CD14-positive monocyte (primary cell): ENCODE measurements at regions not wholly inside any gene's neighbourhood (a gene's known extent, or its start where the extent isn't known, plus 50 kb on each side); places are given as distances from the start of the nearest gene placed in this dataset.

Experiments
- DNase-seq, 3 donors: peaks; one replicate each; pipeline ENCODE4 v3.0.0-alpha.2; 2011 to 2022
- H2AFZ ChIP-seq: 2 replicates; pipeline ENCODE4 v1.6.0; 2012; ENCODE audit warnings: mild to moderate bottlenecking, low read depth, low read length, inconsistent platforms; ENCODE audit not compliant: insufficient read depth, poor library complexity, severe bottlenecking
- H3K27ac ChIP-seq, 2 donors: 1 replicate in 1 of 2; 2 replicates in 1 of 2; pipeline ENCODE4 v1.5.1; 2012 to 2013; ENCODE audit warnings: low read length in 2 of 2, control low read depth in 1 of 2, inconsistent platforms in 1 of 2, low read depth in 1 of 2, mild to moderate bottlenecking in 1 of 2
- H3K27me3 ChIP-seq, 2 donors: one replicate each; pipeline versions ENCODE4 v1.6.0 to v1.6.1; 2011 to 2013; ENCODE audit warnings: low read length in 2 of 2; ENCODE audit not compliant: control insufficient read depth in 2 of 2, insufficient read depth in 2 of 2
- H3K36me3 ChIP-seq, 2 donors: replicated peaks in 1 of 2; 1 replicate in 1 of 2; 2 replicates in 1 of 2; pipeline versions ENCODE4 v1.5.1 to v1.6.1; 2012 to 2013; ENCODE audit warnings: low read length in 2 of 2, control low read depth in 1 of 2, inconsistent platforms in 1 of 2, mild to moderate bottlenecking in 1 of 2; ENCODE audit not compliant: insufficient read depth in 2 of 2, control insufficient read depth in 1 of 2
- H3K4me1 ChIP-seq, 2 donors: 1 replicate in 1 of 2; 2 replicates in 1 of 2; pipeline versions ENCODE4 v1.5.1 to v1.6.1; 2012 to 2013; ENCODE audit warnings: low read length in 2 of 2, control low read depth in 1 of 2, inconsistent platforms in 1 of 2, mild to moderate bottlenecking in 1 of 2, moderate library complexity in 1 of 2; ENCODE audit not compliant: insufficient read depth in 2 of 2, control insufficient read depth in 1 of 2
- H3K4me2 ChIP-seq: replicated peaks from 2 replicates; pipeline ENCODE3; 2012; ENCODE audit warnings: low read length, moderate library complexity, mild to moderate bottlenecking; ENCODE audit not compliant: poor library complexity, severe bottlenecking; ENCODE audit errors: extremely low read depth
- H3K4me3 ChIP-seq, 3 experiments: fragments of 200-600 bp in 1 of 3; sonication (generic) in 1 of 3; replicated peaks in 1 of 3; 1 replicate in 2 of 3; 2 replicates in 1 of 3; pipeline ENCODE4 v1.5.1; 2011 to 2013; ENCODE audit warnings: low read length in 3 of 3, mild to moderate bottlenecking in 3 of 3, control low read depth in 2 of 3, low read depth in 2 of 3, inconsistent platforms in 1 of 3, moderate library complexity in 1 of 3
- H3K79me2 ChIP-seq: 2 replicates; pipeline ENCODE4 v1.6.0; 2012; ENCODE audit warnings: mild to moderate bottlenecking, control low read depth, inconsistent platforms, low read length, moderate library complexity; ENCODE audit not compliant: insufficient read depth
- H3K9ac ChIP-seq: 2 replicates; pipeline ENCODE4 v1.6.0; 2017; ENCODE audit warnings: low read length, mild to moderate bottlenecking; ENCODE audit not compliant: insufficient read depth, poor library complexity, severe bottlenecking
- H3K9me3 ChIP-seq, 2 donors: replicated peaks in 1 of 2; 1 replicate in 1 of 2; 2 replicates in 1 of 2; pipeline versions ENCODE4 v1.5.1 to v1.6.1; 2012 to 2013; ENCODE audit warnings: low read length in 2 of 2, control low read depth in 1 of 2; ENCODE audit not compliant: control insufficient read depth in 1 of 2, insufficient read depth in 1 of 2
- H4K20me1 ChIP-seq: 2 replicates; pipeline ENCODE4 v1.6.0; 2012; ENCODE audit warnings: mild to moderate bottlenecking, low read length, control low read depth, moderate library complexity; ENCODE audit not compliant: insufficient read depth
- H3K27ac Mint-ChIP-seq, 7 donors: one replicate each; pipeline ENCODE4 v1.8.0; 2020; ENCODE audit warnings: mild to moderate bottlenecking in 7 of 7, mixed read lengths in 7 of 7, moderate library complexity in 6 of 7, inconsistent platforms in 2 of 7
- H3K27me3 Mint-ChIP-seq, 3 donors: one replicate each; pipeline ENCODE4 v1.8.0; 2021 to 2022; ENCODE audit warnings: low read depth in 3 of 3, mild to moderate bottlenecking in 3 of 3, mixed read lengths in 3 of 3, moderate library complexity in 3 of 3, inconsistent platforms in 1 of 3
- H3K36me3 Mint-ChIP-seq, 2 donors: one replicate each; pipeline ENCODE4 v1.8.0; 2020; ENCODE audit warnings: mixed read lengths in 2 of 2, inconsistent platforms in 1 of 2, mild to moderate bottlenecking in 1 of 2
- H3K4me1 Mint-ChIP-seq: one replicate; pipeline ENCODE4 v1.8.0; 2020; ENCODE audit warnings: mild to moderate bottlenecking, mixed read lengths
- H3K4me3 Mint-ChIP-seq, 2 donors: one replicate each; pipeline ENCODE4 v1.8.0; 2020; ENCODE audit warnings: mild to moderate bottlenecking in 2 of 2, mixed read lengths in 2 of 2, moderate library complexity in 1 of 2
- H3K9me3 Mint-ChIP-seq, 7 donors: one replicate each; pipeline ENCODE4 v1.8.0; 2020 to 2022; ENCODE audit warnings: mixed read lengths in 7 of 7, mild to moderate bottlenecking in 6 of 7, moderate library complexity in 6 of 7, inconsistent platforms in 2 of 7
- WGBS: methylation state at CpG from one replicate; pipeline ENCODE4 v1.1.5; 2013; ENCODE audit warnings: missing lambda C conversion rate; ENCODE audit not compliant: insufficient coverage; 5-methylcytosine and 5-hydroxymethylcytosine counted together
- intact Hi-C, 2 donors: fragments of 100-400 bp; cut with micrococcal nuclease; formaldehyde crosslinking; loops; one replicate each; pipeline versions ENCODE4 v1.15.0 to v1.15.1; 2023
- TF ChIP-seq, protein P1 (sequence below): fragments of 200-600 bp; IDR thresholded peaks from one replicate; pipeline ENCODE4 v1.8.0; 2022; ENCODE audit warnings: antibody characterized with exemption, mild to moderate bottlenecking

DNA sequence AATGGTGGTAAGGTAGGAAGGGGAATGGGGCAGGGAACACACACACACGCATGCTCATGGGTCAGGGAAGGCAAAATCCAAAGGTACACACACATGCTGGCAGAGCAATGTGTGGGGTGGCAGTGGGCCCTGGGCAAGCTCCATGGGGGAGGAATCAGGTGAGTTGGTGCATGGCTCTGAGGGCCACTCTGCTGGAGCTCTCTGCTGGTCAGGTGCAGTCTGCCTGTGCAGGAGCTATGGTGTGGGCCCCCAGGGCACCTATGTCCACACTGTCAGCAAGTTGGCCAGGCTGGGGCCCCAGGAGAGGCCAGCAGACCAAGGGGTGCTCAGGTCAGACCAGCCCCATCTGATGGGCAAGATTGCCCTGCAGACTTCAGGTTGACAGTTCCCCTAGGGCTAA lies 90.1 kb upstream of the GAP43 start:
- no peak overlapping the region for H3K4me3 ChIP-seq
- no peaks in the 10 kb centered on the region for H3K36me3 Mint-ChIP-seq
- H3K9me3 ChIP-seq, result peaks cover 4 to 10% of the 10 kb centered on the region in 2 donors
- H3K4me3 Mint-ChIP-seq, result no peak overlapping the region
- peaks cover 3 to 22% (median 9%) of the 10 kb centered on the region in 7 donors for H3K9me3 Mint-ChIP-seq
- H3K36me3 ChIP-seq, result no peaks in the 10 kb centered on the region
- no peaks in the 10 kb centered on the region for H4K20me1 ChIP-seq
- H3K27ac Mint-ChIP-seq, result no peak overlapping the region
- no peak for DNase-seq
- TF ChIP-seq, protein P1, sequence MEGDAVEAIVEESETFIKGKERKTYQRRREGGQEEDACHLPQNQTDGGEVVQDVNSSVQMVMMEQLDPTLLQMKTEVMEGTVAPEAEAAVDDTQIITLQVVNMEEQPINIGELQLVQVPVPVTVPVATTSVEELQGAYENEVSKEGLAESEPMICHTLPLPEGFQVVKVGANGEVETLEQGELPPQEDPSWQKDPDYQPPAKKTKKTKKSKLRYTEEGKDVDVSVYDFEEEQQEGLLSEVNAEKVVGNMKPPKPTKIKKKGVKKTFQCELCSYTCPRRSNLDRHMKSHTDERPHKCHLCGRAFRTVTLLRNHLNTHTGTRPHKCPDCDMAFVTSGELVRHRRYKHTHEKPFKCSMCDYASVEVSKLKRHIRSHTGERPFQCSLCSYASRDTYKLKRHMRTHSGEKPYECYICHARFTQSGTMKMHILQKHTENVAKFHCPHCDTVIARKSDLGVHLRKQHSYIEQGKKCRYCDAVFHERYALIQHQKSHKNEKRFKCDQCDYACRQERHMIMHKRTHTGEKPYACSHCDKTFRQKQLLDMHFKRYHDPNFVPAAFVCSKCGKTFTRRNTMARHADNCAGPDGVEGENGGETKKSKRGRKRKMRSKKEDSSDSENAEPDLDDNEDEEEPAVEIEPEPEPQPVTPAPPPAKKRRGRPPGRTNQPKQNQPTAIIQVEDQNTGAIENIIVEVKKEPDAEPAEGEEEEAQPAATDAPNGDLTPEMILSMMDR, result no peak
- no peak overlapping the region for H3K4me2 ChIP-seq
- intact Hi-C loops, result no loop called here
- no peaks in the 10 kb centered on the region for H3K79me2 ChIP-seq
- WGBS, result 100% methylated on average over 1 of the region's 1 CpG
- H3K4me1 Mint-ChIP-seq, result no peaks in the 10 kb centered on the region
- H3K4me1 ChIP-seq, result no peaks in the 10 kb centered on the region
- H3K27me3 ChIP-seq, result no peaks in the 10 kb centered on the region
- no peak overlapping the region for H3K27ac ChIP-seq
- peaks cover 1 to 3% (median 2%) of the 10 kb centered on the region in 3 donors for H3K27me3 Mint-ChIP-seq
- H2AFZ ChIP-seq, result no peak overlapping the region
- H3K9ac ChIP-seq, result no peak overlapping the region

DNA sequence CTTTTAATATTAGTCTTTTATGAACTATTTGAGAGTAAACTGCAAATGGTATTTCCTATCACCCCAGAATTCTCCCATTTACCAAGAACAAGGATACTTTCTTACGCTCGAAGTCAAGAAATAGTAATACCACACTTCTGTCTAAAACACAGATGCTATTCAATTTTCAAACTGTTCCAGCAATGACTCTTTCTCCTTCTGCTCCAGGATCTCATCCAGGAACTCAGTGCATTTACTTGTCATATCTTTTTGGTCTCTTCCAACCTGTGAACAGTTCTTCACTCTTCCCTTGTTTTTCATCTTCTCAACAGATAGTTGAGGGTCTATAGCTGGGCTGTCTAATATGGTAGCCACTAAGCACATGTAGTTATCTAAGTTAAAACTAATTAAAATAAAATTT lies 87.1 kb upstream of the GAP43 start:
- intact Hi-C loops, result no loop called here
- WGBS, result 94% methylated on average over 2 of the region's 2 CpGs
- no peak overlapping the region for H2AFZ ChIP-seq
- no peaks in the 10 kb centered on the region for H3K36me3 ChIP-seq
- TF ChIP-seq, protein P1, result no peak
- no peak overlapping the region for H3K4me3 ChIP-seq
- H4K20me1 ChIP-seq, result no peaks in the 10 kb centered on the region
- H3K4me1 Mint-ChIP-seq, result no peaks in the 10 kb centered on the region
- no peaks in the 10 kb centered on the region for H3K4me1 ChIP-seq
- H3K36me3 Mint-ChIP-seq, result no peaks in the 10 kb centered on the region
- H3K9me3 Mint-ChIP-seq, result peaks cover 3 to 12% (median 6%) of the 10 kb centered on the region in 7 donors
- no peak overlapping the region for H3K4me2 ChIP-seq
- no peaks in the 10 kb centered on the region for H3K27me3 ChIP-seq
- H3K27ac ChIP-seq, result no peak overlapping the region
- no peak overlapping the region for H3K4me3 Mint-ChIP-seq
- H3K27me3 Mint-ChIP-seq, result peaks cover 0 to 4% (median 2%) of the 10 kb centered on the region in 3 donors
- no peak overlapping the region for H3K27ac Mint-ChIP-seq
- H3K9me3 ChIP-seq, result peaks cover 4 to 10% of the 10 kb centered on the region in 2 donors
- no peak for DNase-seq
- no peak overlapping the region for H3K9ac ChIP-seq
- H3K79me2 ChIP-seq, result no peaks in the 10 kb centered on the region
